GM21423 (cell line): ENCODE measurements at regions not wholly inside any gene's neighbourhood (a gene's known extent, or its start where the extent isn't known, plus 50 kb on each side); places are given as distances from the start of the nearest gene placed in this dataset.

ENCODE experiments used
- ATAC-seq: cut with Tn5 transposase; IDR thresholded peaks from one replicate; pipeline ENCODE4 v1.9.1; 2021; ENCODE audit warnings: mild to moderate bottlenecking, moderate library complexity; ENCODE audit not compliant: unreplicated experiment

GRCh38 chr9:17846948-17847655, 268.2 kb downstream of the SH3GL2 start:
- no peak for ATAC-seq

GRCh38 chr9:17847908-17848307, 269.0 kb downstream of the SH3GL2 start:
- ATAC-seq = no peak

DNA sequence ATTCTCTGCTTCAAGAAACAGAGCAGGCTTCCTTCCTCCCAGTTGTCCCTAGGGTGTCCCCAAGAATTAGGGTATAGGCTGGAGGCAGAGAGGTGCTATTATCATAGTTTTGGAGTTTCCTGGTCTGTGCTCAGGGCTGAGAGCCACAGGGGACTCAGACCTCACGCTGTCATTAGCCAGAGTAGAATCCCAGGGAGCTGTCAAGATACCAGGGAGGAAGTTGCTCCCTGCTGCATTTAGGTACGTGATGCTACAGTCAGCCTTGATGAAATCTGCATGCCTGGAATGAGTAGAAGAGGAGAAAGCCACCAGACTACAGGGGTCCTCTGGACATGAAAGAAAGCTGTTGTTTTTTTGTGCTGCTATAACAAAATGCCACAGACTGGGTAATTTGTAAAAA, 273.2 kb downstream of the SH3GL2 start:
- ATAC-seq = no peak

DNA sequence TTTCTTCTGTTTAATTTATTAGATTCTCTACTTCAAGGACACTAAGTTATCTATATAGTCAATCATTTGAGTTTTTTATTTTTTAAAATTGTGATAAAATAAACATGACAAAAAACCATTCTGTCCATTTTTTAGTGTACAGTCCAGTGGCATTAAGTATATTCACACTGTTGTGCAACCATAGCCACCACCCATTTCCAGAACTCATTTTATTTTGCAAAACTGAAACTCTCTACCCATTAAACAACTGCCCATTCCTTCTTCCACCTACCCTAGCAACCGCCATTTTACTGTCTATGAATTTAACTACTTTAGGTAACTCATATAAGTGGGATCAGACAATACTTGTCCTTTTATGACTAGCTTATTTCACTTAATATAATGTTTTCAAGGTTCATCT, 275.6 kb downstream of the SH3GL2 start:
- no peak for ATAC-seq

- ATAC-seq = no peak
Observed at GRCh38 chr9:17856995-17857394, 278.1 kb downstream of the SH3GL2 start.

DNA sequence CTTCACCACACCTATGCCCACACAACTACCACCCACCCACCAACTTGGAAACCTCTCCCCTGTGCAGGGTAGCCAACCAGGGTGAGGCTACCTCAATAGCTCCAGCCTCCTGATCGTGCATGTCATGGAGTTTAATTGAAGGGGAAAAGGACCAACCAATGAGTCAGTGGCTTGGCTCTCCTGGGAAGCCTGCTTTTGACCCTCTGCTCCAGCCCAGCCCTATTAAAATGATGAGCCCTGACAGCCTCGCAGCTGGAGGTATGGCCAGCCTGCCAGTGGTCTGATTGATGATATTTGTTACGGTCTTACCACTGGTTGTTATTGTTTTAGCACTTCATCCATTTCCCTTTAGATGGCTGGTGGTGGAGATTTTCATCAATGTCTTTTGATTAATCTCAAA, 280.4 kb downstream of the SH3GL2 start:
- no peak for ATAC-seq

DNA sequence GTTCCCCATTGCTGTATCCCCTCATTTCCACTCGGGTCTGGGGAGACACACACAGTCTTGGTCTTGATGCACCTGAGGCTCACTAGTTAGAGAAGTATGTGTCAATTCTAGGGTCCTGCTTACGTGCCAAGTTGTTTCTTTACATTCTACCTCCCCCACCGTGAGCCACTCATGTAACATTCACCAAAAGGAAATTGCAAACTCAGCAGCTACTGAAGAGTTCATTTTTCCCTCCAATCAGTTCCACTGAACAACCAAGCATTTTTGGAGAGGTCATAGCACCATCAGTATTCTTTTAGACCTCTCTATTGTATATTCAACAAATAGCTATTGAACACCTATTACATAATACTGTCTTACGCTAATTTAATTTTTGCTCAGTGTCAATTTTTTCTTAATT, 281.1 kb downstream of the SH3GL2 start:
- ATAC-seq = no peak

- ATAC-seq = no peak
Observed at GRCh38 chr9:17862101-17862500, 283.2 kb downstream of the SH3GL2 start.

GRCh38 chr9:17862629-17863028, 283.8 kb downstream of the SH3GL2 start:
- ATAC-seq = no peak

GRCh38 chr9:17863213-17863883, 284.5 kb downstream of the SH3GL2 start:
- peak; percentile 83 for ATAC-seq

GRCh38 chr9:17863924-17864323, 285.1 kb downstream of the SH3GL2 start:
- ATAC-seq = no peak

GRCh38 chr9:17864951-17865350, 286.1 kb downstream of the SH3GL2 start:
- ATAC-seq = no peak

DNA sequence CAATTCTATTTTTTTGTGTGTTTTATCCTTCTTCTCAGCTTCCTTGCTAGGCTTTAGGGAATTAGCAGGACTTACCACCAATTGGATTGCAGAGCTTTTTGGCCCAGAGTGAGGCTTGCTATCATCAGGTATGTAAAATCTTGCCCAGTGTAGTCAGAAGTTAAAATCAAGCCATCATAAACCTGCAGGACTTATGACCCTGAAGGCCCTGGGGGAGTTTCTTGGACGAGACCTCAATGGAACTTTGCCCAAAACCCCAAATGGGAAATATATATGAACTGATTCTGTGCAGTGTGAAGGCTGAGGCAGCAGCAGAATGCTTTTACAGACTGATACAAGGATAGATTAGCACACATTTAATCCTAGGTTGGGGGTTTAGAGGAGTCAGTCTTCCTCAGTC, 287.0 kb downstream of the SH3GL2 start:
- ATAC-seq = no peak

GRCh38 chr9:17870722-17871121, 291.9 kb downstream of the SH3GL2 start:
- no peak for ATAC-seq

DNA sequence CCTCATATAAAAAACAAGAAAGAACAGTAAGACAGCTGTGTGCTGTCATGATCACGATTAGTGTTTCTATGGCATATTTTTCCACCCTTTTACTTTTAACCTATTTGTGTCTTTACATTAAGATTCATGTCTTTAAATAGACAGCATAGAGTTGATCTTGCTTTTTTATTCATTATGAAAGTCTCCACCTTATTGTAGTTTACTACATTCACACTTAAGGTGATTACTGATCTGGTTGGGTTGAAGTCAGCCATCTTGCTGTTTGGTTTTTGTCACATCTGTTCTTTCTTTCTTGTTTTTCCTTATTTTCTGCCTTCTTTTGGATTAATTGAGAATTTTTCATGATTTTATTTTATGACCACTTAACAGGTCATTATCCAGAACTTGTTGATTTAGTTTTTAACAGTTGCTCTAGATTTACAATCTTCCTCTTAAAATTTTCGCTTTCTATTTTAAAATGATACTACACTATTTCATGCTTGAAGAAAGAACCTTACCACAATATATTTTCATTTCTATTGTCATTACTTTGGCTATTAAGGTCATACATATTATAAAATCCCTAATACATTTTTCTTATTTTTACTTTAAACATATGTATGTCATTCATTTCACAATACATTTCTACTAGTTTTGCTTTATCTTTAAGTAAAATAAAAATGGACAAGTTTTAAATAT, 292.5 kb downstream of the SH3GL2 start:
- ATAC-seq = no peak

GRCh38 chr9:17875886-17876285, 297.0 kb downstream of the SH3GL2 start:
- no peak for ATAC-seq

- ATAC-seq = no peak
Observed at GRCh38 chr9:17876687-17877086, 297.8 kb downstream of the SH3GL2 start.

GRCh38 chr9:17878810-17879370, 300.0 kb downstream of the SH3GL2 start:
- no peak for ATAC-seq

GRCh38 chr9:17881371-17881770, 302.5 kb downstream of the SH3GL2 start:
- no peak for ATAC-seq

- no peak for ATAC-seq
Observed at GRCh38 chr9:17882688-17883594, 304.1 kb downstream of the SH3GL2 start.

DNA sequence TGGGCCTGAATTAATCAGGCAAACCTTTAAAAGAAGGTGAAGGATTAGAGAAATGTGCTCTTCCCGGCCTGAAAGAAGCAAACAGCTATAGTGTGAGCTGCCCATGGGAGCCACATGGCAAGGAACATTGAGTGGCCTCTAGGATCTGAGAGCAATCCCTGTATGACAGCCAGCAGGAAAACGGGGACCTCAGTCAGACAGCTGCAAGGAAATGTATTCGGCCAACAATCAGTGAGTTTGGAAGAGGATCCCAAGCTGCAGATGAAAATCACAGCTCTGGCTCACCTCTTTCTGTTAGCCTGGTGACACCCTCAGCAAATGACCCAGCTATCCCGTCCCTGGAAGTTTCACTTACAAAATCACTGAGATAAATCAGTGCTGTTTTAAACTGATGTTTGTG, 309.2 kb downstream of the SH3GL2 start:
- no peak for ATAC-seq
